Neural progenitor cell (in vitro differentiated cells): ENCODE measurements at regions not wholly inside any gene's neighbourhood (a gene's known extent, or its start where the extent isn't known, plus 50 kb on each side); places are given as distances from the start of the nearest gene placed in this dataset.

Experiments used
- EZH2 ChIP-seq: fragments of 200-600 bp; sonication (generic); IDR thresholded peaks from 2 replicates; pipeline ENCODE4 v1.6.1; 2017; ENCODE audit warnings: antibody characterized with exemption, mild to moderate bottlenecking, moderate library complexity
- TF ChIP-seq, protein P1 (sequence below): fragments of 200-600 bp; sonication (generic); IDR thresholded peaks from 2 replicates; pipeline ENCODE4 v1.5.1; 2017; ENCODE audit warnings: antibody characterized with exemption, mild to moderate bottlenecking

DNA sequence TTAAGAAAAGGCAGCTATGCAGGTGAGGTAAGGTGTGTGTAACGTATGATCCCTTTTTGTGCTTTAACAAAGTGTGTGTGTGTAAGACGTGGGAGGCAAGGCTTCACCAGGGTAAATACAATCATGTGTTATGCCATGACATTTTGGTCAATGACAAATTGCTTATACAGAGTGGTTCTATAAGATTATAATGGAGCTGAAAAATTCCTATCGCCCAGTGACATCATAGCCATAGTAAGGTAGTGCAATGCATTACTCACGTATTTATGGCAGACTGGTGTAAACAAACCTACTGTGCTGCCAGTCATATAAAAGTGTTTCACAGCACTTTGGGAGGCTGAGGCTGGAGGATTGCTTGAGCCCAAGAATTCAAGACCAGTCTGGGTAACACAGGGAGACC is 60.2 kb upstream of the LCTL start:
- TF ChIP-seq, protein P1, sequence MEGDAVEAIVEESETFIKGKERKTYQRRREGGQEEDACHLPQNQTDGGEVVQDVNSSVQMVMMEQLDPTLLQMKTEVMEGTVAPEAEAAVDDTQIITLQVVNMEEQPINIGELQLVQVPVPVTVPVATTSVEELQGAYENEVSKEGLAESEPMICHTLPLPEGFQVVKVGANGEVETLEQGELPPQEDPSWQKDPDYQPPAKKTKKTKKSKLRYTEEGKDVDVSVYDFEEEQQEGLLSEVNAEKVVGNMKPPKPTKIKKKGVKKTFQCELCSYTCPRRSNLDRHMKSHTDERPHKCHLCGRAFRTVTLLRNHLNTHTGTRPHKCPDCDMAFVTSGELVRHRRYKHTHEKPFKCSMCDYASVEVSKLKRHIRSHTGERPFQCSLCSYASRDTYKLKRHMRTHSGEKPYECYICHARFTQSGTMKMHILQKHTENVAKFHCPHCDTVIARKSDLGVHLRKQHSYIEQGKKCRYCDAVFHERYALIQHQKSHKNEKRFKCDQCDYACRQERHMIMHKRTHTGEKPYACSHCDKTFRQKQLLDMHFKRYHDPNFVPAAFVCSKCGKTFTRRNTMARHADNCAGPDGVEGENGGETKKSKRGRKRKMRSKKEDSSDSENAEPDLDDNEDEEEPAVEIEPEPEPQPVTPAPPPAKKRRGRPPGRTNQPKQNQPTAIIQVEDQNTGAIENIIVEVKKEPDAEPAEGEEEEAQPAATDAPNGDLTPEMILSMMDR: no peak
- TF ChIP-seq EZH2: no peak
